ENCODE measurements at regions not wholly inside any gene's neighbourhood (a gene's known extent, or its start where the extent isn't known, plus 50 kb on each side); places are given as distances from the start of the nearest gene placed in this dataset.

- no peak for FAIRE-seq
- H3K4me2 ChIP-seq (ENCODE audit: control insufficient read depth, extremely low read depth, insufficient read depth, low read depth, low read length) = no peak overlapping the region
- no peaks in the 10 kb centered on the region for H3K79me2 ChIP-seq (ENCODE audit: control insufficient read depth, insufficient read depth, low read length)
- H3K4me1 ChIP-seq (ENCODE audit: control insufficient read depth, extremely low read depth, insufficient read depth, low read length) = peaks cover 31% of the 10 kb centered on the region
- H3K9ac ChIP-seq (ENCODE audit: control insufficient read depth, extremely low read depth, insufficient read depth, low read length) = no peak overlapping the region
- DNase-seq (ENCODE audit: low read depth, low spot score) = no peak
- dilution Hi-C loops (cut with MboI; ENCODE audit: extremely low pct_ligation_motif_present, low sequenced_read_pairs) = no loop called here
- H3K36me3 ChIP-seq (ENCODE audit: control insufficient read depth in 2 of 2, extremely low read depth in 1 of 2, insufficient read depth in 2 of 2, low read length in 2 of 2) = no peaks in the 10 kb centered on the region
- no peak for TF ChIP-seq CTCF (optimal IDR thresholded peaks at IDR 0.05 in 1 of 3, IDR thresholded peaks at IDR 0.05 in 1 of 3, conservative IDR thresholded peaks at IDR 0.05 in 1 of 3; ENCODE audit: extremely low read depth in 1 of 3, insufficient read depth in 2 of 3, low read length in 3 of 3)
- TF ChIP-seq EZH2 (IDR thresholded peaks at IDR 0.05; ENCODE audit: low read length) = no peak
- H4K20me1 ChIP-seq (ENCODE audit: control insufficient read depth, extremely low read depth, insufficient read depth, low read length) = no peaks in the 10 kb centered on the region
- no peaks in the 10 kb centered on the region for H3K9me3 ChIP-seq (ENCODE audit: control insufficient read depth, low read depth, low read length)
- H3K4me3 ChIP-seq (ENCODE audit: control insufficient read depth in 2 of 3, extremely low read depth in 1 of 3, insufficient read depth in 2 of 3, low read depth in 1 of 3, low read length in 3 of 3) = no peak overlapping the region
- no peaks in the 10 kb centered on the region for H3K9me1 ChIP-seq (ENCODE audit: control insufficient read depth, extremely low read depth, insufficient read depth, low read length)
- H3K27me3 ChIP-seq (ENCODE audit: control insufficient read depth, extremely low read depth, insufficient read depth, low read length) = no peaks in the 10 kb centered on the region
- no peak overlapping the region for H2AFZ ChIP-seq (ENCODE audit: control insufficient read depth, low read length)
- no peak overlapping the region for H3K27ac ChIP-seq (ENCODE audit: control insufficient read depth, insufficient read depth, low read length)
These were observed 403.4 kb upstream of the MMADHC start for GRCh38 chr2:149990965-149991364.

DNA sequence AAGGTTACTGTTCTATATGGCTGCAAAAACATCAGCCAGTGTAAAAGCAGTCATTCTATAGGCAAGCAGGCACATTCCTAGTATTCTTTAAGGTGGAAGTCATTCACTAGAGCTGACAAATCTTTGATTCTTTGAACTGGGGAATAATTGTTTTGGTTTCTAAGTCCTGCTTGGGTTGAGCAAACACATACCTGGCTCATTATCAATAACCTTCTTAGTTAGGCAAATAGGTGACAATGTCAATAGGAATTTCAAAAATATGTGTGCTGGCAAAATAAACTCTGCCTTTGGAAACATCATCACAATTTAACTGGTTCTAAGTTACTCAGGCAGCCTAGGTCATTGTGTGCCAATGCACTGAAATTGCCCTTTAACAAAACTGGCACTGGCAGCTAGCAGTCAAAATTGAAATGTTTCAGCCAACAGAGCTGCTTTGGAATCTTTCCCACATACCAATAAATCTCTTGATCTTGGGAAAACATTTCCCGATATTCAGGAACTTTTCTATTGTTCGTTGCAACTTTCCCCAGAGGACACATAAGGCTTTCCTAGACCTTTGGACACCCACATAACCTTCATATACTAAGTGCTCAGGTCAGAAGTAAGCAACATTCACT lies 402.0 kb upstream of the MMADHC start:
- dilution Hi-C loops (cut with MboI; ENCODE audit: extremely low pct_ligation_motif_present, low sequenced_read_pairs) = no loop called here

More for the DNA sequence above, 402.0 kb upstream of the MMADHC start:
- H3K36me3 ChIP-seq (ENCODE audit: control insufficient read depth in 2 of 2, extremely low read depth in 1 of 2, insufficient read depth in 2 of 2, low read length in 2 of 2) = no peaks in the 10 kb centered on the region
- H3K9ac ChIP-seq (ENCODE audit: control insufficient read depth, extremely low read depth, insufficient read depth, low read length) = no peak overlapping the region
- no peaks in the 10 kb centered on the region for H3K9me1 ChIP-seq (ENCODE audit: control insufficient read depth, extremely low read depth, insufficient read depth, low read length)
- no peak overlapping the region for H2AFZ ChIP-seq (ENCODE audit: control insufficient read depth, low read length)
- DNase-seq (ENCODE audit: low read depth, low spot score) (peak; percentile 55), FAIRE-seq (peak; percentile 81)
- no peaks in the 10 kb centered on the region for H3K9me3 ChIP-seq (ENCODE audit: control insufficient read depth, low read depth, low read length)
- H3K4me1 ChIP-seq (ENCODE audit: control insufficient read depth, extremely low read depth, insufficient read depth, low read length) = peaks cover 26% of the 10 kb centered on the region
- no peaks in the 10 kb centered on the region for H3K27me3 ChIP-seq (ENCODE audit: control insufficient read depth, extremely low read depth, insufficient read depth, low read length)
- peak overlapping the region; percentile 37 for H3K27ac ChIP-seq (ENCODE audit: control insufficient read depth, insufficient read depth, low read length)
- no peaks in the 10 kb centered on the region for H3K79me2 ChIP-seq (ENCODE audit: control insufficient read depth, insufficient read depth, low read length)
- TF ChIP-seq CTCF (optimal IDR thresholded peaks at IDR 0.05 in 1 of 3, IDR thresholded peaks at IDR 0.05 in 1 of 3, conservative IDR thresholded peaks at IDR 0.05 in 1 of 3; ENCODE audit: extremely low read depth in 1 of 3, insufficient read depth in 2 of 3, low read length in 3 of 3) (no peak), EZH2 (IDR thresholded peaks at IDR 0.05; ENCODE audit: low read length) (no peak)
- H4K20me1 ChIP-seq (ENCODE audit: control insufficient read depth, extremely low read depth, insufficient read depth, low read length) = no peaks in the 10 kb centered on the region
- no peak overlapping the region for H3K4me3 ChIP-seq (ENCODE audit: control insufficient read depth in 2 of 3, extremely low read depth in 1 of 3, insufficient read depth in 2 of 3, low read depth in 1 of 3, low read length in 3 of 3)
- peak overlapping the region; percentile 50 for H3K4me2 ChIP-seq (ENCODE audit: control insufficient read depth, extremely low read depth, insufficient read depth, low read depth, low read length)

Data from keratinocyte (primary cell).